CD4-positive, alpha-beta T cell treated with Interleukin-6 at 100 ng/mL for 8 hours (primary cell): ENCODE measurements at regions not wholly inside any gene's neighbourhood (a gene's known extent, or its start where the extent isn't known, plus 50 kb on each side); places are given as distances from the start of the nearest gene placed in this dataset.

Source experiments
- DNase-seq: peaks from one replicate; pipeline ENCODE4 v3.0.0-alpha.2; 2020; ENCODE audit warnings: mixed read lengths, low spot score

DNA sequence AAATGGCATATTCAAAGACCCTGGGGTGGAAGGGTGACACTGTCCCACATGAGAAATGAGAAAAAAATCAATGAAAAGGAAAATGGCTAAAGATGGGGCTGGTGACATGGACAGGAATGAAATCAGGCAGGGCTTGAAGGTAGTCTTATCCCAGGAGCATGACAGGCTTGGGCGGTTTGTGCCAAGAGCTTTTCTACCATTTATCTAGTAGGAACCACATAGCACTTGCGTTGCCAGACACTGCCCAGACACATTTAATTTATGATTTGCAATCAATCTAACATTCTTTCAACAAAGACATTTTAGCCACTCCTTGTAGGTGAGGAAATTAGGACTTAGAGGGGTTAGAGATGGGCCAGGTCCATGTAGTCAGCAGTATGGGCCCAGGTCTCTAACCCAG, 106.6 kb upstream of the NR2F2 start:
- no peak for DNase-seq

GRCh38 chr15:96225642-96226259, 104.7 kb upstream of the NR2F2 start:
- no peak for DNase-seq

DNA sequence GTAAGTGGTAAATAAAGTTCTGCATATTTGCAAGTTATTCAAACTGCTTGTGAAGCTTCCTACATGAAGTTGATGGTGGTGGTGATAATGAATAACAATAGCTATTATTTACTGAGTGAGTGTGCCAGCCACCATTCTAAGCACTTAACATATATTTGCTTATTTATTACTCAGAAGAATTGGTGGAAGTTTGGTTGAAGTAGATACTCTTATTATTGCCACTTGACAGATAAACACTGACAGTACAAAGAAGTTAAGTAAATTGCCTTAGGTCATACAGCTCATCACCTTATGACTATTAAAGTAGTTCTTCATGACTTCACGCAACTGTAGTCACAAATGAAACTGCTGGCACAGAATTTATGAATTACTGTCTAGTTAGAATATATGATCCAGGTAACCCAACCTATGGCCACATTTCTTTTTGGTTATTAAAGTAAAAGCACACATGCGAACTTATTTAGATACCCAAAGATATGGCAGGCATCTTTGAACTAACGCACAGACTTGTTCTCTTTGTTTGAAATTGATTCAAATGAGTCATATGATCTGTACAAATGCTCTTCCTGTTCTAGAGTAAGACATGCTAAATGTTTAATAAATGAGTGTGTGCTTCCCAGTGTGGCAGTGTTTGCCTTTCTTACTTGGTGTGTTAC, 99.8 kb upstream of the NR2F2 start:
- no peak for DNase-seq

GRCh38 chr15:96232335-96232734, 98.2 kb upstream of the NR2F2 start:
- no peak for DNase-seq

DNA sequence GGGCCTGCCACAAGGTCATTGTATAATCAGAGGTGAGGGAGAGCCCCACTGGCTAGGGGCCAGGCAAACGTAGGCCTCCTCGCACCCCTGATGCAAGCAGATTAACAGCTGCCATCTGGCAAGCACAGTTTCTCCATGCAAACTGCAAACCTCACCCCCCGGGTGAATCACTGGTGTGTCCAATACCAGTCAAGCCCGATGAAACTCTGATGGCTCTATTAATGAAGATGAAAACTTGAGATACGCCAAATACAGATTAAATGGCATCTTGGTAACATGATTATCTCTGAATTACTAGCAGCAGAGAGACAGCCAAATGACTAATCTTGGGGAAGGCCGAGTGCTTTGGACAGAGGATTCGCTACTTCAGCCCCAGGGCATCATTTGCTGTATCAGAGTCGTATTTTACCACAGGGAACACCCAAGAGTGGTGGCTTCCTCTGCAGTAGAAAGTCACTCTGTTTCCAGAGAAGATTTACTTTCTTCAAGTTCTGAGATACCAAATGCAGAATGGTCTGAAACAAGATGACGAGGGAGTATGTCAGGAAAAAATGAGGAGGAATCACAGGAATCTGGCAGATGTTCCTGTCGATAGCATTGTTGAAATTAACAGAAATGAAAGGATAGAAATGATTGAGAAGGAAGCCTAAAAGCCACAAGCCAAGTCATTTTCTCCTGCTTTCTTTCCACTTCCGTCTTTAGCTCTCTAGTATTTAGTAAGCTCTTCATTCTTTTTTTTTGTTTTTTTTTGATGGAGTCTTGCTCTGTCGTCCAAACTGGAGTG, 96.2 kb upstream of the NR2F2 start:
- no peak for DNase-seq

DNA sequence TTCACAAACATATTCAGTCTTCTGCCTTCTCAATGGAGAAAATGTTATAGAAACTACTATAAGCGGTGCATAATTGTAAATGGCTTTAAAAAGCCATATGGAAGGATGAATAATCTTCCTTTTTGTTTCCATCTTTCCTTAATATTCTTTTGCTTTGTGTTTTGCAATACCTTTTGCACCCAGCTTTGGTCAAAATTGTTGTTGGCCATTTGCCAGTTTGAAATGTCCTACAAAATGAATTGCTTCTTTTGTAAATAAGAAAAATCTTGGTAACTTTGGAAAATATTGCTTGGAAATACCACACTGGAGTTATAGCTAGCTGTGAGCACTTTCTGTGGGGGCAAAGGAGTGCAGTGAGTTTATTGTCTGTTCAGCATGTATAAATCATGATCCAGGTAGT, 93.5 kb upstream of the NR2F2 start:
- DNase-seq, result no peak

GRCh38 chr15:96242761-96243160, 87.7 kb upstream of the NR2F2 start:
- DNase-seq, result no peak

DNA sequence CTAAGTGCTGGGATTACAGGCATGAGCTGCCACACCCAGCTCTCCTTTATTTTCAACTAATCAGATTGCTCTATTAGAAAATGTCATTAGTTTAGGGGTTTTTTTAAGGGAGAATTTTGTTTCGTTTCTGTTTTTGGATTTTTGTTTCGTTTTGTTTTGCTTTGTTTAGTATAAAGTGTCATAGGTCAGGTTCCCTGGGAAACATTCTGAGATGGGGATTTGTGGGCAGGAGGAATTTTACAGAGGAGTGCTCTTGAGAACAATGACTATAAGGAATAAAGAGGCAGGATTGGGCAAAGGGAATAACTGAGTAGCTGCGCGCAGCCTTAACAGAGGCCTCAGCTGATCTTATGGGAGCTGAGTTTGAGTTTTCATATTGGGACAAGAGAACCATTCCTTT, 86.8 kb upstream of the NR2F2 start:
- no peak for DNase-seq

- DNase-seq, result no peak
Observed at GRCh38 chr15:96245252-96245651, 85.2 kb upstream of the NR2F2 start.

DNA sequence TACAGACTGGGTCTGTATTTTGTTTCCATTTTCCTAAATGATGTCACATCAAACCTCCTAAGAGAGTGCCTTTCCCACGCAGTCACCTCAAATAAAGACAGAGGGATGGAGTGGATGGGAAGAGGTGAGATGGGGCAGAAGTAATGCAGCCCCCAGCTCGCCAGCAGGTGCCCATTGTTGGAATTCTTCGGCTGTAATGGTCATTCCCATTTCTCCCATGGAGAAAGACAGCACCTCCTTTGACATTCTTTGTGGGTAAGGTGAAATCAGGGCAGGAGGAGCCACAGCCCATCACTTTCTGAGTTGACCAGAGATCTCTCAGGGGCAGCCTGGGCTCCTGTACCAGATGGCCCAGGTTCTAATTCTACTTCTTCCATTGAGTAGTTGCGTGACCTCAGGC, 84.4 kb upstream of the NR2F2 start:
- no peak for DNase-seq

GRCh38 chr15:96247621-96248305, 82.7 kb upstream of the NR2F2 start:
- DNase-seq, result no peak

- DNase-seq, result no peak
Observed at GRCh38 chr15:96252148-96252547, 78.4 kb upstream of the NR2F2 start.

GRCh38 chr15:96253006-96253747, 77.3 kb upstream of the NR2F2 start:
- no peak for DNase-seq

DNA sequence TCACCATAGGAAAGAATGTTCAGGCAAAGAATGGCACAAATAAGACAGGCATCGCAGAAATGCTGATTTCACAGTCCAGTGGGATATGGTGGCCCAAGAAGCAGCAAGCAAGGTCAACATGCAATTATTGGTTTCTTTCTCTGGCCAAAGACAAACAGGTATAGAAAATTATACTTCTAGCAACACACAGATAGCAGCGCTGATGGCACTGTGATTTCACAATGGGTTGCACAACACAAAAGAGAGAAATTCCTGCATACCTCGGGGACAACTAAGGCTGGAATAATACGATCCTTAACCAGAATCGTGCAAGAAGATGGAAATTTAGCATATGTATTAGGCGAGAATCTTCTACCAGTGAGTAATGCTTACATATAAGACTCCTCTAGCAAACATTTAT, 76.3 kb upstream of the NR2F2 start:
- DNase-seq, result no peak

DNA sequence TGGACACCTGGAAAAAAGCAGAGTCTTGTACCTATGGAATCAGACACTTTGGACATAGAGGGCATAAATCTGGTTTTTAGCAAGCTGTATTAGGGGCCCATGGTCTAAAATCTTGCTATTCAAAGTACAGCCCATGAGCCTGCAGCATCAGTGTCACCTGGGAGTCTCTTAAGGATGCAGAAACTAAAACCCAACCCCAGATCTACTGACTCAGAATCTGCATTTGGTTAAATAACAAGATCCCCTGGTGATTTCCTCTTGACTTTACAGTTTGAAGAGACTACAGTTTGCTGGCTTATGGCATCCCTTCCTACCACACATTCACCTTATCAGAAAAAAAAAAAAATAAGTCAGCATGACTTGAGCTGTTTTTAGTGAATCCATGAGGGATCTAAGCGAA, 74.9 kb upstream of the NR2F2 start:
- DNase-seq, result no peak

GRCh38 chr15:96261575-96262034, 68.9 kb upstream of the NR2F2 start:
- no peak for DNase-seq

DNA sequence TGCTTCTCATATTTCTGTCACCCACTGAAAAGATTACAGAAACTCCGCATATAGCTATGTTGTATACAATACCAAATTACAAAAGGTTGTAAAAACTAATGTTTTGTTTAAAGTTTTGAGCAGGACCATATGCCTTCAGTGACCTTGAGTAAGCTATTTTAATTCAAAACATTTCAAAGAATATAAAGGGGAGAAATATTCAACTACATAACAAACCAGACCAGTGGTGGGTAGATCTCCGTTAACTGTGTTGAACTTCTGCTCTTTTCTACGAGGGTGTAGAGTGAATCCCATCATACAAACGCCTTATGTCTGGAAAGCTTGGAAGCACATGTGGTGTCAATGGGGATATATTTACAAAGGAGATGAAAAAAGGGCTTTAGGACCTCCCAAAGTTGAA, 68.4 kb upstream of the NR2F2 start:
- no peak for DNase-seq

GRCh38 chr15:96262549-96263489, 67.7 kb upstream of the NR2F2 start:
- no peak for DNase-seq

DNA sequence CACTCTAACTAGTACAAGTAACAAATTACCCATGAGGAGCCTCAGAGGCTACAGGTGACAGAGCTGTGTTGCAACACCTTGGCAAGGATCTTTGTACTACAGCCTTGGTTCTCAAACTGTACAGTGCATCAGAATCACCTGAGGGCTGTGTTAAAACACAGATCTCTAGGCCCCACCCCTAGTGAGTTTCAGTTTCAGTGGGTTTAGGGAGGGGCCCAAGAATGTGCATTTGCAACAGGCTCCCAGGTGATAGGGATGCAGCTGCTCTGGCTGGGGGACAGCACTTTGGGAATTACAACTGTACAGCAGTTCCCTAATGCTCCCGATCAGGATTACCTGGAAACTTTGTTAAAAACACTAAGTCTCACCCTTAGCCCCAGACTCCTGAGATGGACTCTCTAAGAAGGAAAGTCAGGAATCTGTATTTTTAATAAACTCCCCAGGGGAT, 66.1 kb upstream of the NR2F2 start:
- DNase-seq, result no peak

DNA sequence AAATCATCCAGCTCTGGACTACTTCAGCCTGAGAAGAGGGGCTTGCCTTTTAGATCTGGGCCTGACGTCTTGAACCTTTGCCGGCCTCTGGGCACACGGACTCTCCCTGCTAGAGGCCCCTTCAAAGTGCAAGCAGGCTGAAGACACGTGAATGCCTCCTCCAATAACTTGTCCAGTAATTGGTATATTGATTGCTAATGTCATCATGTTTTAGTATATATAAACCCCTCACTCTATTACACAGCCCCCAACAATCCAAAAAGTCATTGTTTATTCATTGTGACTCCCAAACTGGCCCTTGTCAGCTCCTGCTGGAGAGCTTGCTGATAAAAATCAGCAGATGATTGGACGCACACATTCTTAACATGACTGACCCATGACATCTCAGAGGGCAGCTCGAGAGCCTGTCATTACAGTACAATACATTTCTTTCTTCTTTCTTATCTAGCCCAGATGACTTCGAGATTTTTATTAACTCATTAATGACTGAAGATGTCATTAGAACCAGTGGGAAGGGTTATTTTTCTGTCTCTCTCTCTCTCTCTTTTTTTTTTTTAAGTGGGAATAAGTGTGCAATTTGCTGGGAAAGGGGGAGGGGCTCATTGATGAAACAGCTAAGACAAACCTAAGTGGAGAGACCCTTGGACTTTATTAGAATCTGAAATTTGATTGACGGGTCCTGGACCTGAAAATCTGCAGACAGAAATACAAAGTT, 65.5 kb upstream of the NR2F2 start:
- no peak for DNase-seq
